Fibroblast of skin of back (primary cell): ENCODE measurements at regions not wholly inside any gene's neighbourhood (a gene's known extent, or its start where the extent isn't known, plus 50 kb on each side); places are given as distances from the start of the nearest gene placed in this dataset.

Source experiments
- DNase-seq: peaks from one replicate; pipeline ENCODE4 v3.0.0-alpha.2; 2013

DNA sequence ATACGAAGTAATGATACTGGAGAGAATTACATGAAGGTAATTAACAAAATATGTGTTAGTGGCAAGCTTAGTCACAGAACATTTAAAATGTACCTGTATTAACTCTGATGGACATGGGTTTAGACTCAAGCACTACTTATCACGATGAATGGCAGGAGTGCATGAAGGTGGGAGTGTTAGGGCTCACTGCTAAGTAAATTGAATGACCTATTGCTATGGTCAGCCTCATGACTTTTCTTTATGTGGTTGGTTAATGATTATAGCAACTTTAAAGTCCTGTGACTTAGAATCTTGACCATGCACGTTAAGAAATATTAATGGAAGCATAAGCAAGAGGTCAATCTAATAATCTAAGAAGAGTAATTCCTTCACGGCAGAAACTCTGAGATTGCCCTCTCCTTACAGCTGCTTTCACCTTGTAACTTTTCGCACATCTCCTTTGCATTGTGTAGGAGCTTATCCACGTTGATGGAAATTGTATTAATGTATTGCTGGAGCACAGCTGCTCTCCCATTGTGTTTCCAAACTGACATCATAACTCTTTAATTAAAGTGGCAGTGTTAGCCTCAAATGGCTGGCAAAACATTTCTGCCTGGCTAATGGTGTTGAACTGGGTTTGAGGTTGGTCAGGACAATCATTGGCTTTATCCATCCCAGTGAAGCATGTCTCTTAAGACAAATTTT is 114.5 kb downstream of the RXFP2 start:
- DNase-seq = no peak

DNA sequence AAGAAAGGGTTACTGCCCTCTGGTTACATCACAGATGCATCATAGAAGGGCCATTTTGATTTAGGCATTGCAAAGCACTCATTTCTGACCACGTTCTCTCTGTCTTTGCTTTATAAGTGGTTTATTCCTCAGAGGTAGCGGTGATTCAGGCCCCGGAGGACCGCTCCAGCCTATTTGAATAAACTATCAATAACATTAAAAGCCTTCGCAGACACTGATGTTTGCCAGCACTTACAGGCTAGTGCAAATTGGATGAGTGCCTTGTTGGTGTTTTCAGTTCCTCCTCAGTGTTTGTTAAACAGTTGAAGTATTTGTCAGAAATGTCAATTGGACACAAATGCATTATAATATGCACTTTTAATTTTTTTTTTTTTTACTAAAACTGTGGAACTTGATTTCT is 120.2 kb downstream of the RXFP2 start:
- DNase-seq = no peak

DNA sequence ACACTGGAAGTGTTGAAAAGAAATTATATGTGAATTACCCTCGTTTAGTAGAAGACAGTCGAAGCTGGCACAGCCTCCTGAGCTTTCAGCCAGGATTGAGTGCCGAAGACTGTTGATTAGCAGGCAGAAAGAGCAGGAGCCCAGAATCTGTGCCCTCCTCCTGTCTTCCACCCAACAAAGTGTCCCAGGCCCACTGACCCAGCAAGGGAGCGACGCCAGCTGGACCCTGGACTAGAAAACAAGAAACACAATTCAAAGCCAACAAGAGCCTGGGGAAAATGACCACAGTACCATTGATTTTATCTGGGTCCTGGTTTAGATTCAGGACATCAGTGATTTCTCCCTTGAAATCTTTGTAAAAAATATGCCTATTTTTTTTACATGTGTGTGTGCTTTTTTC is 120.7 kb downstream of the RXFP2 start:
- DNase-seq = no peak

DNA sequence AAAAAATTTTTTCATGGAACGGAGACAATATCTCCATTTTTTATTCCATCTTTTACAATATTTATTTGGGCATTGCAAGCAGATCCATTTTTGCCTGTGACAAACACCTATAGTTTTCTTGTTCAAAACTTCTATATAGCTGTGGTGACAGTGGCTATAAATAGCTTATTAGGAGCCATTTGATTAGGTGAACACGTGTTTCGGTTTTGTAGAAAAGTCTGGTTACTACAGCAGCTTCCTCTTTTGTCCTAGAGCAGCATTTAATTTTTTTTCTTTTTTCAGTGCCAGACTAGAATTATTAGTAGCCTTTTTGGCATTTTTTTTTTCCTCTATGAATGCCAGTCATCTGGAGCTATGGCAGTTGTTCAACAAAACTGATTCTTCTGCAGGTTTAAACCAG is 123.5 kb downstream of the RXFP2 start:
- no peak for DNase-seq

DNA sequence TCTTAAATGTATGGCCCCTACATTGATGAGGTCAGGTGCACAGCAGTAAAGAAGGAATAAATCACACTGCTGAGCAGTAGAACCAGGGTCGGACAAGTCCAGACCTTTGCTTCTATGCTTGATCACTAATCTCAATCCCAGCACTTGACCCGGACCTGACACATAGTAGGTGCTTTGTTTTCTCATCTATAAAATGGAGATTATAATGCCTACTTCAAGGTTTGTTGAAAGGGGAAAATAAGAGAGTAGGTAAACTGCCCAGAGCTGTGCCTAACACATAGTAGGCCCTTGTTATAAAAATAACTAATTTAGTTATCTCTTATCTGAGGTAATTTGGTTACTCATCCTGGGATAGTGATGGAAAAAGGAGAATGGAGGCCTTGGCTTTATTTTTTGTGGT is 125.0 kb downstream of the RXFP2 start:
- DNase-seq = no peak

DNA sequence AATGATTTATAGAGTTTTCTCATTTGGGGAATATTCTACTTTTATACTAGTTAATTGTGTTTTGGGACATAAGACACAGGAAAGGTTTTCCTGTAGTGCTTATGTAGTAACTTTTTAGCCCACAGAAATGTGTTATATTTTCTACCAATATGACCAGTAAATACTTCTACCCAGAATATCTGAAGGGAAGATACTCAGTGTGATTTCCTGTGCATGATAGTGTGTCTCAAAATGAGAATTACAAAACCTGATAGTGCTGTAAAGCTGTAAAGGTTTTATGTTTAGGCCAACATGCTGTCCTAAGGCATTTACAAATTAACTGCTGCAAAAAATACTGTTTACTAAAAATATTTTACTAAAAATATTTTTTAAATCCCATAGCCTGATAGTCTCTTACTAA is 126.8 kb downstream of the RXFP2 start:
- no peak for DNase-seq

DNA sequence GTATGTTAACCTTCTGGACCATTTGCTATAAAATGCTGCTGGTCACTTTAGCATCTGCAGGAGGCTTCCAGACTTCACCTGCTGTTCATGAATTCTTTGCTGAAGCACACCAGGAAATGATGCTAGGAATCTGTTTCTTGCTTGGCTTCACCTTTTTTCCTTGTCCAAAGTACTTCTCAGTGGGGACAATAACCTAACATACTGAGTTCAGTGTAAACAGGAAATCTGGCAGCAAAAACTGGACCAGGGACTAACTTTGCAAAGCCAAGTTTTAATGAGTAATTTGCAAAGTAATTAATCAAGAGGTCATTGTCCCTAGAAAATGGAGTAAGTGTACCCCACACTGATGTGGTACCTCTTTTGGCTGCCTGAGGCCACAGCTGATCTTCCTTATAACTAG is 128.4 kb downstream of the RXFP2 start:
- no peak for DNase-seq

DNA sequence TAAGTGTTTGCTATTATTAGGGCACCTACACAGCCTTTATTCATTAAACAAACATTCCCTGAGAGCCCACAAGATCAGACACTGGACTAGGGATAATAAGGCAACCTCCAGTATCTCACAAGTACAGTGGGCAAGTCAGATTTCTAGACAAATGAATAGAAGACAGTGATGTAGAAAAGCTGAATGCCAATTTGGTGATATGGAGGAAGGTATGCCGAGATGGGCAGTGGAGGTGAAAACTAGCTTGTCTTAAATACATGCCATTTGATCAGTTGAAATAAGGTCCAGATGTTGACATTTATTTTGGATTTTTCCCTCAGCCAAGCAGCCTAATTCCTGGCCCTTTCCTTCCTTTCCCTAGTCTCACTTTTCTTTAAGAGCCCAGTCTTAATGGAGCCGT is 130.3 kb downstream of the RXFP2 start:
- peak; percentile 14 for DNase-seq

DNA sequence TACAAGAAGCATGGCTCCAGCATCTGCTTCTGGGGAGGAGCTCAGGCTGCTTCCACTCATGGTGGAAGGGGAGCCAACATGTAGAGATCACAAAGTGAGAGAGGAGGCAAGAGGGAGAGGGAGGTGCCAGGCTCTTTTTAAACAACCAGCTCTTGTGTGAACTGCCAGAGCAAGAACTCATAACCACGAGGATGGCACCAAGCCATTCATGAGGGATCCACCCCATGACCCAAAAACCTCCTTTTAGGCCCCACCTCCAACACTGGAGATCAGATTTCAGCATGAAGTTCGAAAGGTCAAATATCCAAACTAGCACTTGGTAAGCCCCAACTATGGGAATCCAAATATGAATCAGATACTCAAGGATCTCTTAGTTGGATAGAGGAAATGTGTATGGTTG is 131.2 kb downstream of the RXFP2 start:
- DNase-seq = peak; percentile 29

DNA sequence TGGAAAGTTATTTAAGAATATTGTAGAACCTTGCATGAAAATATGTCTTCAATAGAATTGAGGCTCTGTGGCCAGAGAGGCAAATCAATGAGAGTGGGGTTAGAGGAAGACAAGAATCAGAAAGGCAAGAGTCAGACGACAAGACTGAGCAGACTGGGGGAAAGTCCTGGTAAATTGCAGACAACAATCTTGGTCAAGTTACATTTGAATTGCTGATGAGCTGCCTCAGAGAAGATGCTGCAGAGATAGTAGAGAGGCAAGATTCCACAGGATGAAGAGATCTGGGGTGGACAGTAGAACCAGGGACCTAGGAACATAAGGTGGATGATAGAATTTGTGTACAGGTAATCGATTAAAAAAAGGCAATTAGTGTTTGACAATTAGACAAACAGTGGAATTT is 133.8 kb downstream of the RXFP2 start:
- DNase-seq = no peak

DNA sequence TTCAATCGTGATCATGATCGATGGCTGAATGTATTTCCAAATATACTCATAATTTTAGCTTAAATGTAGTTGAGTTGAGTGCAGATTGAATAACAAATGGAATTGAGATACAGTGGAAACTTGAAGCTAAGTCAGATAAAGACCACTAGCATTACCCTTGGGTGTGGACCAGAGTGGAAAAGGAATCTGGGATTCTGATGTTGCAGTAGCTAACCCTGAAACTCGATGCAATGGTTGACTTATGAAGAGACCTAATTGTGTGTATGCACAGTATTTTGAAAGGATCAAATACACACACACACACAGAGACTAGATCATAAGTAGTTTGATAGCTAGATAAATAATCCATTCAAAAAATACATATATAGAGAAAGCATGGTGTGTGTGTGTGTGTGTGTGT is 135.8 kb downstream of the RXFP2 start:
- DNase-seq = no peak

DNA sequence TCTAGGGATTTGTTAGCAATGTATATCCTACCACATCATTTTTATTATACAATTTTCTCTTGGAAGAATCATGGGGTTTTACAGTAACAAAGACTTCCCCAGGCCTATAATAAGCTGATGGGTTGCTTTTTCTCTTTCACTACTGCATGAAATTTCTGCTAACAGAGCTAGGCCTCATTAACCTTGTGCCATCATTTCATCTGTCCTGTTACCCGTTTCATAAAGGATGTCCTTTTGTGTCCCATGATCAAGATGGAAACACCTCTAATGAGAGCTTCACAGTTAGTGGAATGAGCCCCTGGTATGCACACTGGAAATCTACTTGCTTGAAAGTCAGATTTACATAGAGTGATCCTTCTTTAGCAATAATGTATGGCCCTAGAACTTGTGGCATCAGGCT is 138.7 kb downstream of the RXFP2 start:
- no peak for DNase-seq

DNA sequence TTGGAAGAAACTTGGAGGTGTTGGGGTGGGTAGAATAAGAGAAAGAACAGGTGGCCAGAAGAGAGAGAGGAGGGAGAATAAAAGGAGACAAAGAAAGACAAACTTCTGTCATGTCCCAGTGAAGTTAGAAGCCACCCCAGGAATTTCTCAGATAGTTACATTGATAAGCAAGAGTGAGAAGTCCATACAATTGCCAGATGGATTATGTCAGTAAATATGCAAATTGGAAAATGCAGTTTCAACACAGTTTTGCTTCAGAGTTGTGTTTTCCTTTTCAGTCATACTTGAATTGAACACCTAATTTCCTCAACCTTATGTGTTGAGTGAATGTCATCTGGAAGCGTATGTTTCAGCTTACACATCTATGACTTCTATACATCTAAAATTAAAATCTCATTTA is 139.2 kb downstream of the RXFP2 start:
- no peak for DNase-seq

DNA sequence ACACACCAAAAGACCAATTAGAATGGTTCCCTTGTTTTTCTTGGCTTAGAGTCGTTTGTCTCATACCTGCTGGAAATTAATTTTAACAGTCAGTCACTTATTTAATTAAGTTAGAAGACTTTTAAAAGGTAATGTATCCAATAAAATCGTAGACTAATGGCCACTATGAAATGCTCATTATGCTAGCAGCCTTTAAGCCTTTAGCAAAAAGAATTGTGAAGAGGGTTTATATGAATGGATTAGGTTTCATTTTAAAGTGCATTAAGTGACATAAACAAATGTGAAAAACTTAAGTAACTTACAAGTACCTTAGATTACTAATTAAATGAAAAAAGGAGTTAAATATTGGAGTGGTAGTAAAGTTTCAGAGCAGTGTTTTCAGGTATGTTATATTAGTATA is 139.6 kb downstream of the RXFP2 start:
- no peak for DNase-seq

DNA sequence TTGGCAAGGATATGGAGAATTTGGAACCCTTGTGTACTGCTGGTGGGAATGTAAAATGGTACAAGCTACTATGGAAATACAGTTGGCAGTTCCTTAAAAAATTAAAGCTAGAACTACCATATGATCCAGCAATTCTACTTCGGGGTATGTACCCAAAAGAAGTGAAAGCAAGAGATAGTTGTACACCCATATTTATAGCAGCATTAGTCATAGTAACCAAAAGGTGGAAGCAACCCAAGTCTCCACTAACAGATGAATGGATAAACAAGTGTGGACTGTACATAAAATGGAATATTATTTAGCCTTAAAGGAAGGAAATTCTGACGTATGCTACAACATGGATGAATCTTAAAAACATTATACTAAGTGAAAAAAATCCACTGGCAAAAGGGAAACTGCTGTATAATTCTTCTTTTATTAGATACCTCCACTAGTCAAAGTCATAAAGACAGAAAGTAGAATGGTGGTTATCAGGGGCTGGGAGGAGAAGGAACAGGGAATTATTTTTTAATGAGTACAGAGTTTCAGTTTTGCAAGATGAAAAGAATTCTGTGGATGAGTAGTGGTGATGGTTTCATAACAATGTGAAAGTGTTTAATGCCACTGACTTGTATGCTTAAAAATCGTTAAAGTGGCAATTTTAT is 141.6 kb downstream of the RXFP2 start:
- no peak for DNase-seq

DNA sequence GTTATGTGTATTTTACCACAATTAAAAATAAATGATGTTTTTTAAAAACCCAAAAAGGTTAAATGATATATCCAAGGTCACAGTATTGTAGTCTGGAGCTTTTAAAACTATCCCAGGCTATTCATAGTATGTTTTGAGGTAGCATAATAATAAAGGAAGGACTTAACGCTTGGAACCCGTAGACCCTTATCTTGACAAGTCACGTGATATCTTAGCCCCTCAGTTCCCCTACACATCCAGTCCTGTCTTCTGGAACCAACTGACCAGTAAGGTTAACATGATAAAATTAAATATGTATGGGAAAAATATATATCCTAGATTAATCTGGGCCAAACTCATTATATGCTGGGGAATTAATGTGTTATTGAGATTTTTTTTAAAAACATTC is 142.2 kb downstream of the RXFP2 start:
- DNase-seq = no peak

DNA sequence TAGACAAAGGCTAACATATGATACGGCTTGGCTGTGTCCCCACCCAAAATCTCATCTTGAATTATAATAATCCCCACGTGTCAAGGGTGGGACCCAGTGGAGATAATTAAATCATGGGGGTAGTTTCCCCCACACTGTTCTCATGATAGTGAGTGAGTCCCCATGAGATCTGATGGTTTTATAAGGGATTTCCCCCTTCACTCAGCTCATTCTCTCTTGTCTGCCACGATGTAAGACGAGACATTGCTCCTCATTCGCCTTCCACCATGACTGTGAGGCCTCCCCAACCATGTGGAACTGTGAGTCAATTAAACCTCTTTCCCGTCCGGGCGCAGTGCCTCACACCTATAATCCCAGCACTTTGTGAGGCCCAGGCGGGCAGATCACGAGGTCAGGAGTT is 143.5 kb downstream of the RXFP2 start:
- no peak for DNase-seq

DNA sequence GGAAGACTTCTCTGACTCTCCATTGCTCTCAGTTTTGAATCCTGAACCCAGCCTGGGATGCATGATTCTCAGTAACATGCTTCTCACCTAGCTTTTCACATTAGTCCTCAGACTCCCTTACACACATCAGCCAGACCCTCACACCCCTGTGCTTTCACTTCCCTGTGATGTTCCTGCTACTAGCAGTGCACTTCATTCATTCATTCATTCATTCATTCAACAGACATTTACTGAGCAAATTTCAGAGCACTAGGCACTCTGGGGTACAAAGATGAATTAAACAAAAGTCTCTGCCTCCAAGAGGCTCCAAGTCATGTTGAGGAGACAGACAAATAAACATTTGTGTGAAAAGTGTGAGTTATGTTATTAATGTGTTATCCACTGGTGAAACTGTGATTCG is 145.2 kb downstream of the RXFP2 start:
- no peak for DNase-seq

DNA sequence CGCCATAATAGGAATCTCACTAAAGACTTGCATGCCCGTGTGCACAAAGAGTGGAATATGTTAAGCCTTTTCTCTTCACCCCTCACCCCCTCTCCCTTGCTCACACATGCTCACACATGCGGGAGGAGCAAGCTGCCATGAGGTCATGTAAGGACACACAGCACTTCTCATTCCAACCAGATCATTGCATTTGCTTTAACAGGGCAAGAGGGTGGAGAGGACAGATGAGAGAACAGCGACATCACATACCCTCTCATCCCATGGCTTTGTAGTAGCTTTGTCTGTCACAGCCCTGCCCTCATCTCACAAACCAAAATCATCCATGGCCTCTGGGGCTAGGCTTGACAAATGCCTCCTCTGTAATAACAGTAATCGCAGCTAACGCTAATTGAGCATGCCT is 145.6 kb upstream of the FRY start:
- peak; percentile 56 for DNase-seq

DNA sequence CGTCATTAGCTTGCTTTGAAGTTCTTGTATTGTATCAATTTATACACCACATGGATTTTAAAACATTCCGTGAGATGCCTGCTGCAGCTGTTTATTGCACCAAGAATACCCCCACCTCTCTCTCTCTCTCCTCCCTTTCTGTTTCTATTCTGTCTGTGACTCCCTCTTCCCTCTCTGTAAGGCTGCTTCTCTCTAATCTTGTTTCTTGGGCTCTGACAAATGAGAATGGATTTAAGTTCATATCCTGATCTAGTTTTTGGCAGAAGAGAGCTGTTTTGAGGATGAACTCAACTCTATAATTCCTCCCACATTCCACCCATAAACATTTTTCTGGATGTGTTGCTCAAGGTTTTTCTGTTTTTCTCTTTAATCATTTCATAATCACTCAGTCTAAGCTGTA is 144.3 kb upstream of the FRY start:
- DNase-seq = peak; percentile 72

DNA sequence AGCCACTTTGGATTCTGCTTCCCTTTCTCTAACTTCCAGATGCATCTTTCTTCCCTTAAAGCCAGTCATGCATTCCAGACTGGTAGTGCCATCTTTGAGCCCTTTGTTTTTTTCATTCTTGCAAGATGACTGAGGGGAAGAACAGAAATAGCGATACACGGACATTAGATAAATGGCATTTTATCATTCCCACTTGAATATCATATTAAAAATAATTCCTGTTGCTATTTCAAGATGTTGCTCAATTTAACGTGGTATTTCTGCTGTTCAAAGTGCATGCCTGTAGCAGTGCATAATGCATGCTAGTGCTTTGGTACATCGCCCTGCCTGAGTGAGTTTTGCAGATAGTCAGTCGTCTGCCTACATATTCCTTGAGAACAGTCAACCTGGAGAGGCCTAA is 140.6 kb upstream of the FRY start:
- peak; percentile 80 for DNase-seq

DNA sequence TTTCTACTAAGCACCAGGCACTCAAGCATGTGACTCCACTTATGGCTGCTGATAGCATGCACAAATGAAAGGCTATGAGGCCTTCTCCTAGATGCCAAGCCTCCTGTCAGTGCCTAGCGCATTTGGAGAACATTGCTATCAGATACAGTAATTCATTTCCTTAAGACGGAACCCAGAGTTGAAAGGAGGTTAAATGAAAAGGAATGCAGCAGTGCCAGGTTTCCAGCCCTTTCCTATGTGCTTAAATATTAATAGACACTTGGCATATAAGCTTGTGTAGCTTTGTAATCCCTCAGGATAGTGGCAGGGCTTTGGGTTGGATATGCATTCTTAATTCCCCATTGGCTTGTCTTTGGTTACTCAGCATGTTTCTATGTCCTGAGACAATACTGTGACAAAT is 140.1 kb upstream of the FRY start:
- DNase-seq = peak; percentile 42

DNA sequence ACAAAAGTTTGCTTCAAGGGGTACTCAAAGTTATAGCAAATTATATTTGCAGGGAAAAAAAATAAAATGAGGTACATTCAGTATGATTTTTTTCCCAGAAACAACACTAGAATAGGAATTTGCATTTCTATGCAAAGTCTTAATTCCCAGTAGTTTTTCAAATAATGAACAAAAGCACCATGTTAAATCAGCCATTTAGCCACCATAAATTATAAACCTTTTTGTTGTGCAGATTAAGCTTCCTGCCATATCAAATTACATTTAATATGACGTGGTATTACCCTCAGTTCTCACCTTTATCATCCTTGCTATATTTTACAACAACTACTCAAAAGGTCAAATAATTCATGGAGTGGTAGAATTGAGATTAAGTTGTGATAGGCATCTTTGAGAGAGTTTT is 136.6 kb upstream of the FRY start:
- no peak for DNase-seq

DNA sequence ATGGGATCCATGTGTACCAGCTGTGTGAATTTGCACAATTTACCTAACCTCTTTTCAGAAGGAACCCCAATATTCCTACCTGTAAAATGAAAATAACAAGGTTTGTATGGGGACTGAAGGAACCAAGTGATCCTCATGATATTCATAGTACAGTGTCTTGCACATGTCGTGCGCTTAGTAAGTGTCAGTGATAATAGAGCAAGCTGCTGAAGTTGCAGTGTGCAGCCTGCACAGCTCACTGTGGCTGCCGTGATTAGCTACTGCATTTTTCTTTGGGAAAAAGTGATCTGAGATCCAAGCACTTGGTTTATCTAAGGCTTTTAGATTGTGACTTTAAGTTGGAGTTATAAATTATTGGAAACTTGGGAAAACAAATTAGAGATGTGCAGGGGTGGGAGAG is 135.9 kb upstream of the FRY start:
- no peak for DNase-seq

DNA sequence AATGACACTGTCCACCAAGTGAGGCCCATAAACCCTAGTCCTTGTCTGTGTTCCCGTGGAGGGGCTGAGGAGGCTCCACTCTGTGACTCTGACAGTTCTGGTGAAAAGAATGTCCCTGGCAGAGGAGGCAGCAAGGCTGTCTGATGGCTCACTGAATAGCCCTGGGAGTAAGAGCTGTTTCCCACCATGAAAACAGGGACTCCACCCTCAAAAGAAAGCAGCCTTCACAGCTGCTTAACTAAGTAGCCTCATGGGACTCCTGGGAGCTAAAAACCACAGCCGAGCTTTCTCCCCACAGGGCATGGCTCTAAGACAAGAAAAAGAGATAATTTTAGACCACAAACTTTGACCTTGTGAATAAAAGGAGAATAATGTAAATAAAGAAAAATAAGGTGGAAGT is 135.1 kb upstream of the FRY start:
- DNase-seq = peak; percentile 97
